Osteoblast (primary cell): ENCODE measurements at regions not wholly inside any gene's neighbourhood (a gene's known extent, or its start where the extent isn't known, plus 50 kb on each side); places are given as distances from the start of the nearest gene placed in this dataset.
A peak's percentile ranks its signal among the peaks of the same experiment; 100 is the strongest.

Source experiments
- DNase-seq: peaks from one replicate; pipeline ENCODE4 v3.0.0; 2011; ENCODE audit warnings: low spot score, mixed read lengths; ENCODE audit not compliant: insufficient read length; ENCODE audit errors: missing footprints
- H2AFZ ChIP-seq: 2 replicates; pipeline ENCODE4 v1.6.0; 2011; ENCODE audit warnings: mild to moderate bottlenecking, low read length
- H3K27ac ChIP-seq: 2 replicates; pipeline ENCODE4 v1.5.1; 2011; ENCODE audit warnings: mild to moderate bottlenecking, low read depth, low read length, moderate library complexity
- H3K27me3 ChIP-seq: 2 replicates; pipeline ENCODE4 v1.6.0; 2012; ENCODE audit warnings: mild to moderate bottlenecking, control low read depth, inconsistent platforms, low read length, moderate library complexity; ENCODE audit not compliant: insufficient read depth
- H3K36me3 ChIP-seq: 2 replicates; pipeline ENCODE4 v1.5.1; 2011; ENCODE audit warnings: mild to moderate bottlenecking, low read length, control low read depth, moderate library complexity; ENCODE audit not compliant: insufficient read depth
- H3K4me1 ChIP-seq: 2 replicates; pipeline ENCODE4 v1.5.1; 2011; ENCODE audit warnings: mild to moderate bottlenecking, low read length, control low read depth, moderate library complexity; ENCODE audit not compliant: insufficient read depth
- H3K4me2 ChIP-seq: 2 replicates; pipeline ENCODE4 v1.6.0; 2011; ENCODE audit warnings: mild to moderate bottlenecking, low read length; ENCODE audit not compliant: insufficient read depth
- H3K4me3 ChIP-seq: fragments of 200-600 bp; sonication (generic); 3 replicates; pipeline ENCODE4 v1.5.1; 2012; ENCODE audit warnings: mild to moderate bottlenecking, low read length, inconsistent platforms; ENCODE audit not compliant: insufficient read depth
- H3K79me2 ChIP-seq: 2 replicates; pipeline ENCODE4 v1.6.0; 2012; ENCODE audit warnings: mild to moderate bottlenecking, low read length, control low read depth, inconsistent platforms; ENCODE audit not compliant: insufficient read depth
- H3K9me3 ChIP-seq: 2 replicates; pipeline ENCODE4 v1.5.1; 2011; ENCODE audit warnings: low read depth, low read length, control low read depth
- H4K20me1 ChIP-seq: 2 replicates; pipeline ENCODE4 v1.6.0; 2012; ENCODE audit warnings: mild to moderate bottlenecking, low read length, control low read depth; ENCODE audit not compliant: insufficient read depth
- CTCF ChIP-seq: IDR thresholded peaks from 2 replicates; pipeline ENCODE4 v1.5.1; 2011; ENCODE audit warnings: mild to moderate bottlenecking, low read depth, low read length, moderate library complexity; ENCODE audit errors: extremely low read depth

- H3K4me3 ChIP-seq: no peak overlapping the region
- H3K27me3 ChIP-seq: no peaks in the 10 kb centered on the region
- peak; percentile 21 for DNase-seq
- H3K36me3 ChIP-seq: no peaks in the 10 kb centered on the region
- H3K9me3 ChIP-seq: no peaks in the 10 kb centered on the region
- no peaks in the 10 kb centered on the region for H3K4me1 ChIP-seq
- H4K20me1 ChIP-seq: no peaks in the 10 kb centered on the region
- H3K27ac ChIP-seq: no peak overlapping the region
- H2AFZ ChIP-seq: no peak overlapping the region
- no peak overlapping the region for H3K4me2 ChIP-seq
- no peaks in the 10 kb centered on the region for H3K79me2 ChIP-seq
- TF ChIP-seq CTCF: no peak
Observed at GRCh38 chr2:239677453-239678185, 276.8 kb upstream of the HDAC4 start.

GRCh38 chr2:239676716-239677452, 276.1 kb upstream of the HDAC4 start:
- peak; percentile 73 for DNase-seq
- no peaks in the 10 kb centered on the region for H3K79me2 ChIP-seq
- no peak overlapping the region for H3K27ac ChIP-seq
- H3K4me2 ChIP-seq: no peak overlapping the region
- no peaks in the 10 kb centered on the region for H3K36me3 ChIP-seq
- H4K20me1 ChIP-seq: no peaks in the 10 kb centered on the region
- H3K27me3 ChIP-seq: no peaks in the 10 kb centered on the region
- H3K4me3 ChIP-seq: no peak overlapping the region
- no peaks in the 10 kb centered on the region for H3K9me3 ChIP-seq
- no peak overlapping the region for H2AFZ ChIP-seq
- no peaks in the 10 kb centered on the region for H3K4me1 ChIP-seq
- no peak for TF ChIP-seq CTCF

DNA sequence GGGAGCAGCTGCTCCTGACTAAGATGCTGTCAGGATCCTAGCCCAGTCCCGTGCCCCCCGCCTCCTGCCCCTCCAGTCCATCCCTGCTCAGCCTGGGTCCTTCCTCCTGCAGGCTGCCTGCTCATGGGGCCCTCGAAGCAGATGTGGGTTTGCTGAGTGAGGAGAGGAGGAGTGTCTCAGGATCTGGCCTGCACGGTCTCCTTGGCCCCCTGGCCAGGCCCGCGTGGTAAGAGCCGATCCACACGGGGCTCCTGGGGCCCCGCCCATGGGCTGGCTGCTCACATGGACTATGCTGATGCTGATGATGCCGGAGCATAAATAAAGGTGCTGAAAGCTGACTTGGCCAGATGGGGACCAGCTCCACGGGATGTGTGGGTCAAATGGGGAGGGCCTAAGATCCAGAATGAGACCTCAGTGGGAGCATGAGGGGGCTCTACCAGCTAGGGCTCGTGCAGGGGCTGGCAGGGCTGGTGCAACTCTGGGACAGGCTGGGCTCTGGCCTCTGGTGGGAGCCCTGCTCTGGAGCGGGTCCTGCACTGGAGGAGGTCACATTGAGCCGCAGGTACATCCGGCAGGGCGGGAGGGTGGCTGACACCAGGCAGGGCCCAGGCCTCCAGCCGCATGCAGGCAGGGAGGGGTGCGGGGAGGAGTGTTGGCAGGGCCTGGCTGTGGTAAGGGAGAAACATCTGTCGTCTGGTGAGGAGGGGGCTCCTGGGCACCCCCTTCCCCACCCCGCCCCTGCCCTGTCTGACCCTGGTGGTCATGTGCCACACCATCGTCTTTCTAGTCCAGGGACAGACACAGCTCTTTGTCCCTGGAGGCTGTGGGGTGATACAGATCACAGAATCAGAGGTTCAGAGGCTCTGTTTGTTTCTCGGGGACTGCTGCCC, 275.3 kb upstream of the HDAC4 start:
- H3K9me3 ChIP-seq: no peaks in the 10 kb centered on the region
- no peaks in the 10 kb centered on the region for H3K27me3 ChIP-seq
- H2AFZ ChIP-seq: no peak overlapping the region
- no peak overlapping the region for H3K4me2 ChIP-seq
- no peak overlapping the region for H3K4me3 ChIP-seq
- no peak overlapping the region for H3K27ac ChIP-seq
- no peaks in the 10 kb centered on the region for H4K20me1 ChIP-seq
- no peaks in the 10 kb centered on the region for H3K79me2 ChIP-seq
- no peaks in the 10 kb centered on the region for H3K36me3 ChIP-seq
- peak; percentile 54 for DNase-seq
- no peaks in the 10 kb centered on the region for H3K4me1 ChIP-seq
- no peak for TF ChIP-seq CTCF
